Keratinocyte (primary cell): ENCODE measurements at regions not wholly inside any gene's neighbourhood (a gene's known extent, or its start where the extent isn't known, plus 50 kb on each side); places are given as distances from the start of the nearest gene placed in this dataset.

Source experiments
- DNase-seq: peaks from one replicate; pipeline ENCODE4 v3.0.0-alpha.2; 2011; ENCODE audit warnings: low read depth, missing footprints, low spot score
- FAIRE-seq: peaks from 2 replicates; lab custom pipeline; 2011; peaks lifted over from hg19 to GRCh38; lab: Jason Lieb, UNC
- H2AFZ ChIP-seq: 2 replicates; pipeline ENCODE4 v1.6.0; 2012; ENCODE audit warnings: low read length, control low read depth, inconsistent platforms; ENCODE audit not compliant: control insufficient read depth
- H3K27ac ChIP-seq: 2 replicates; pipeline ENCODE4 v1.5.1; 2011; ENCODE audit warnings: low read length; ENCODE audit not compliant: control insufficient read depth, insufficient read depth
- H3K27me3 ChIP-seq: 3 replicates; pipeline ENCODE4 v1.6.0; 2011; ENCODE audit warnings: low read length; ENCODE audit not compliant: control insufficient read depth, insufficient read depth; ENCODE audit errors: extremely low read depth
- H3K36me3 ChIP-seq, 2 experiments: 2 replicates in 1 of 2; 3 replicates in 1 of 2; pipeline ENCODE4 v1.5.1; 2011; ENCODE audit warnings: low read length in 2 of 2, mild to moderate bottlenecking in 1 of 2; ENCODE audit not compliant: control insufficient read depth in 2 of 2, insufficient read depth in 2 of 2; ENCODE audit errors: extremely low read depth in 1 of 2
- H3K4me1 ChIP-seq: 3 replicates; pipeline ENCODE4 v1.5.1; 2011; ENCODE audit warnings: low read length; ENCODE audit not compliant: control insufficient read depth, insufficient read depth; ENCODE audit errors: extremely low read depth
- H3K4me2 ChIP-seq: 3 replicates; pipeline ENCODE4 v1.6.0; 2011; ENCODE audit warnings: low read depth, low read length; ENCODE audit not compliant: control insufficient read depth, insufficient read depth; ENCODE audit errors: extremely low read depth
- H3K4me3 ChIP-seq, 3 experiments: fragments of 200-600 bp in 1 of 3; sonication (generic) in 1 of 3; 2 replicates in 2 of 3; 3 replicates in 1 of 3; pipeline ENCODE4 v1.5.1; 2011 to 2016; ENCODE audit warnings: low read length in 3 of 3, mild to moderate bottlenecking in 3 of 3, control low read depth in 2 of 3, inconsistent platforms in 1 of 3, low read depth in 1 of 3, mixed read lengths in 1 of 3, mixed run types in 1 of 3, moderate library complexity in 1 of 3; ENCODE audit not compliant: control insufficient read depth in 2 of 3, insufficient read depth in 2 of 3; ENCODE audit errors: extremely low read depth in 1 of 3
- H3K79me2 ChIP-seq: 2 replicates; pipeline ENCODE4 v1.6.0; 2012; ENCODE audit warnings: low read length; ENCODE audit not compliant: control insufficient read depth, insufficient read depth
- H3K9ac ChIP-seq: 3 replicates; pipeline ENCODE4 v1.6.0; 2011; ENCODE audit warnings: low read length; ENCODE audit not compliant: control insufficient read depth, insufficient read depth; ENCODE audit errors: extremely low read depth
- H3K9me1 ChIP-seq: 3 replicates; pipeline ENCODE4 v1.6.0; 2011; ENCODE audit warnings: low read length; ENCODE audit not compliant: control insufficient read depth, insufficient read depth; ENCODE audit errors: extremely low read depth
- H3K9me3 ChIP-seq: 2 replicates; pipeline ENCODE4 v1.5.1; 2012; ENCODE audit warnings: low read depth, low read length; ENCODE audit not compliant: control insufficient read depth
- H4K20me1 ChIP-seq: 3 replicates; pipeline ENCODE4 v1.6.0; 2011; ENCODE audit warnings: low read length; ENCODE audit not compliant: control insufficient read depth, insufficient read depth; ENCODE audit errors: extremely low read depth
- CTCF ChIP-seq, 3 experiments: IDR thresholded peaks in 1 of 3; conservative IDR thresholded peaks in 1 of 3; optimal IDR thresholded peaks in 1 of 3; 2 replicates in 2 of 3; 3 replicates in 1 of 3; pipeline versions ENCODE3 to v1.5.1; 2011; ENCODE audit warnings: low read length in 3 of 3, mild to moderate bottlenecking in 3 of 3, moderate library complexity in 2 of 3, control low read depth in 1 of 3, inconsistent platforms in 1 of 3; ENCODE audit not compliant: insufficient read depth in 2 of 3; ENCODE audit errors: extremely low read depth in 1 of 3
- EZH2 ChIP-seq: IDR thresholded peaks from one replicate; pipeline ENCODE4 v1.6.1; 2012; ENCODE audit warnings: inconsistent platforms, mild to moderate bottlenecking, low read length, moderate library complexity
- dilution Hi-C: fragments of 300-500 bp; cut with MboI; formaldehyde crosslinking; loops from one replicate; pipeline ENCODE4 v1.7.0; 2020; ENCODE audit warnings: low sequenced_read_pairs; ENCODE audit not compliant: extremely low pct_ligation_motif_present

- H3K9ac ChIP-seq, result no peak overlapping the region
- TF ChIP-seq CTCF (optimal IDR thresholded peaks at IDR 0.05 in 1 of 3, IDR thresholded peaks at IDR 0.05 in 1 of 3, conservative IDR thresholded peaks at IDR 0.05 in 1 of 3; ENCODE audit: extremely low read depth in 1 of 3, insufficient read depth in 2 of 3, low read length in 3 of 3) (no peak), EZH2 (no peak)
- H4K20me1 ChIP-seq, result no peaks in the 10 kb centered on the region
- FAIRE-seq (no peak), DNase-seq (no peak)
- H3K4me2 ChIP-seq, result no peak overlapping the region
- dilution Hi-C loops, result no loop called here
- H3K36me3 ChIP-seq, result no peaks in the 10 kb centered on the region
- no peaks in the 10 kb centered on the region for H3K4me1 ChIP-seq
- H2AFZ ChIP-seq, result no peak overlapping the region
- no peaks in the 10 kb centered on the region for H3K27me3 ChIP-seq
- no peak overlapping the region for H3K4me3 ChIP-seq
- no peaks in the 10 kb centered on the region for H3K9me3 ChIP-seq
- H3K9me1 ChIP-seq, result no peaks in the 10 kb centered on the region
- no peak overlapping the region for H3K27ac ChIP-seq
- no peaks in the 10 kb centered on the region for H3K79me2 ChIP-seq
These were observed 980.9 kb upstream of the DIAPH2 start for GRCh38 chrX:95703696-95704095.

- DNase-seq, result no peak
- no peak overlapping the region for H3K27ac ChIP-seq
- H3K79me2 ChIP-seq, result no peaks in the 10 kb centered on the region
- H3K4me3 ChIP-seq, result no peak overlapping the region
- dilution Hi-C loops, result no loop called here
- H3K4me2 ChIP-seq, result no peak overlapping the region
- H3K27me3 ChIP-seq, result no peaks in the 10 kb centered on the region
- H2AFZ ChIP-seq, result no peak overlapping the region
- H3K9me3 ChIP-seq, result no peaks in the 10 kb centered on the region
- no peak for TF ChIP-seq EZH2
- TF ChIP-seq CTCF (optimal IDR thresholded peaks at IDR 0.05 in 1 of 3, IDR thresholded peaks at IDR 0.05 in 1 of 3, conservative IDR thresholded peaks at IDR 0.05 in 1 of 3; ENCODE audit: extremely low read depth in 1 of 3, insufficient read depth in 2 of 3, low read length in 3 of 3), result no peak
- no peak for FAIRE-seq
- no peaks in the 10 kb centered on the region for H3K36me3 ChIP-seq
- no peak overlapping the region for H3K9ac ChIP-seq
- no peaks in the 10 kb centered on the region for H4K20me1 ChIP-seq
- H3K4me1 ChIP-seq, result no peaks in the 10 kb centered on the region
- H3K9me1 ChIP-seq, result no peaks in the 10 kb centered on the region
These were observed 967.8 kb upstream of the DIAPH2 start for GRCh38 chrX:95716841-95717240.
